ENCODE measurements at regions not wholly inside any gene's neighbourhood (a gene's known extent, or its start where the extent isn't known, plus 50 kb on each side); places are given as distances from the start of the nearest gene placed in this dataset.

DNA sequence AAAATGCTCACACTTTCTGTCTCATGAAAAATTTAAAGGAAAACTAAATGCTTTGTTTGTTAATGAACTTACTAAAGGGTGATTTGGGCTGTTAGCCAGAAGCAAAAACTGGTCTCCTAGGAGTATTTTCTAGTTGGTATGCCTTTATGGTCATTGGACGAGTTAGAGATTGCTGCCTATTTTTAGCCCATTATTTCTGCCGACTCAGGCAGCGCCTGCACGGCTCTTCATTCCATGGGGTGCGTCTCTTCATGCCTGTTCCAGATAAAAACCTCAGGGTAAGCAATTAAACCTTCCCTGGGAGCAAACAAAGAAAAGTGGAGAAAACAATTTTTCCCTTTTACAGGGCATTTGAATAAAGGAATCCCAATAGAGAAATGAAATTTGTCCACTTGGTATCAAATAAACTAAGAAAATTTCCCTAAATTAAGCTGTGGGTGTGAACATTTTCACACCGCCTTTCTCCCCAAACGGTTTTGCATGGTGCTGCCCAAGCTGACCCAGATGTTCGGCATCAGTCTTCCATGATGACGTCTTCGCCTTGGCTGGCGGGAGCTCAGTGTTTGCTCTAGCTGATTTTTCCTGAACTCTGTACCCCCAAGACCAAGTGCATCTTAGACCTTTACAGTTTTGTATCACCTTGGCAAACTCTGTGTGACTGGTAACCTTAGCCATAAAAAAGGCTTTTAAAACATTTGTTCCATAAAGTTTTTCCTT, 61.7 kb upstream of the ADGRG2 start:
- H3K27ac Mint-ChIP-seq: no peak overlapping the region
- H3K4me3 Mint-ChIP-seq: no peak overlapping the region
- DNase-seq (ENCODE audit: low spot score) (no peak), ATAC-seq (no peak)
- no peaks in the 10 kb centered on the region for H3K27me3 Mint-ChIP-seq (ENCODE audit: insufficient read depth, low read depth, poor library complexity)
- H3K4me2 ChIP-seq: no peak overlapping the region
- H3F3A ChIP-seq (replicated peaks; ENCODE audit: low read depth): no peaks in the 10 kb centered on the region
- no peaks in the 10 kb centered on the region for H3K27me3 ChIP-seq (ENCODE audit: insufficient read depth)
- peaks cover 7% of the 10 kb centered on the region; the same call in 1 of the 2 replicates for H3K4me1 ChIP-seq (ENCODE audit: insufficient read depth)
- no peaks in the 10 kb centered on the region for H3K79me2 ChIP-seq (replicated peaks; ENCODE audit: insufficient read depth)
- H2AFZ ChIP-seq: no peak overlapping the region
- no peak overlapping the region for H3K4me3 ChIP-seq
- no peak for TF ChIP-seq EZH2phosphoT487 (IDR thresholded peaks at IDR 0.05; ENCODE audit: unreplicated experiment)
- no peak for TF ChIP-seq ZNF114 (CRISPR knock-in tag; IDR thresholded peaks at IDR 0.05)
- no peak for TF ChIP-seq EZH2 (IDR thresholded peaks at IDR 0.05; ENCODE audit: low read depth, unreplicated experiment)
- TF ChIP-seq CREB1 (CRISPR knock-in tag; IDR thresholded peaks at IDR 0.05; ENCODE audit: low read depth): no peak
- no peak for TF ChIP-seq POLR2AphosphoS5 (IDR thresholded peaks at IDR 0.05; ENCODE audit: low read depth)
- TF ChIP-seq, protein P1, sequence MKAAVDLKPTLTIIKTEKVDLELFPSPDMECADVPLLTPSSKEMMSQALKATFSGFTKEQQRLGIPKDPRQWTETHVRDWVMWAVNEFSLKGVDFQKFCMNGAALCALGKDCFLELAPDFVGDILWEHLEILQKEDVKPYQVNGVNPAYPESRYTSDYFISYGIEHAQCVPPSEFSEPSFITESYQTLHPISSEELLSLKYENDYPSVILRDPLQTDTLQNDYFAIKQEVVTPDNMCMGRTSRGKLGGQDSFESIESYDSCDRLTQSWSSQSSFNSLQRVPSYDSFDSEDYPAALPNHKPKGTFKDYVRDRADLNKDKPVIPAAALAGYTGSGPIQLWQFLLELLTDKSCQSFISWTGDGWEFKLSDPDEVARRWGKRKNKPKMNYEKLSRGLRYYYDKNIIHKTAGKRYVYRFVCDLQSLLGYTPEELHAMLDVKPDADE (IDR thresholded peaks at IDR 0.05): no peak
- TF ChIP-seq ZNF331 (CRISPR knock-in tag; IDR thresholded peaks at IDR 0.05; ENCODE audit: low read depth): no peak
- TF ChIP-seq STAT1 (IDR thresholded peaks at IDR 0.05; ENCODE audit: unreplicated experiment): no peak
- TF ChIP-seq, protein P2, sequence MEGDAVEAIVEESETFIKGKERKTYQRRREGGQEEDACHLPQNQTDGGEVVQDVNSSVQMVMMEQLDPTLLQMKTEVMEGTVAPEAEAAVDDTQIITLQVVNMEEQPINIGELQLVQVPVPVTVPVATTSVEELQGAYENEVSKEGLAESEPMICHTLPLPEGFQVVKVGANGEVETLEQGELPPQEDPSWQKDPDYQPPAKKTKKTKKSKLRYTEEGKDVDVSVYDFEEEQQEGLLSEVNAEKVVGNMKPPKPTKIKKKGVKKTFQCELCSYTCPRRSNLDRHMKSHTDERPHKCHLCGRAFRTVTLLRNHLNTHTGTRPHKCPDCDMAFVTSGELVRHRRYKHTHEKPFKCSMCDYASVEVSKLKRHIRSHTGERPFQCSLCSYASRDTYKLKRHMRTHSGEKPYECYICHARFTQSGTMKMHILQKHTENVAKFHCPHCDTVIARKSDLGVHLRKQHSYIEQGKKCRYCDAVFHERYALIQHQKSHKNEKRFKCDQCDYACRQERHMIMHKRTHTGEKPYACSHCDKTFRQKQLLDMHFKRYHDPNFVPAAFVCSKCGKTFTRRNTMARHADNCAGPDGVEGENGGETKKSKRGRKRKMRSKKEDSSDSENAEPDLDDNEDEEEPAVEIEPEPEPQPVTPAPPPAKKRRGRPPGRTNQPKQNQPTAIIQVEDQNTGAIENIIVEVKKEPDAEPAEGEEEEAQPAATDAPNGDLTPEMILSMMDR (conservative IDR thresholded peaks at IDR 0.05; ENCODE audit: low read depth in 2 of 2): no peak
- TF ChIP-seq ZNF462 (CRISPR knock-in tag; IDR thresholded peaks at IDR 0.05): no peak
- TF ChIP-seq JUNB (IDR thresholded peaks at IDR 0.05; ENCODE audit: unreplicated experiment): no peak
- TF ChIP-seq REST (IDR thresholded peaks at IDR 0.05; ENCODE audit: unreplicated experiment): no peak
- no peak for TF ChIP-seq NANOG (IDR thresholded peaks at IDR 0.05; ENCODE audit: borderline replicate concordance)
- no peaks in the 10 kb centered on the region for H4K20me1 ChIP-seq (replicated peaks; ENCODE audit: insufficient read depth)
- H3K4me1 Mint-ChIP-seq: peaks cover 10% of the 10 kb centered on the region; the same call in 2 of the 3 replicates
- no peaks in the 10 kb centered on the region for H3K36me3 ChIP-seq (ENCODE audit: insufficient read depth)
- no peaks in the 10 kb centered on the region for H3K9me2 ChIP-seq (ENCODE audit: insufficient read depth)
- H3K36me3 Mint-ChIP-seq (ENCODE audit: low read depth): no peaks in the 10 kb centered on the region
- no peak overlapping the region for H3K27ac ChIP-seq (ENCODE audit: low read depth)
- H3K9me3 Mint-ChIP-seq: no peaks in the 10 kb centered on the region

Data from GM23338 (cell line).